ENCODE measurements at regions not wholly inside any gene's neighbourhood (a gene's known extent, or its start where the extent isn't known, plus 50 kb on each side); places are given as distances from the start of the nearest gene placed in this dataset.

- TF ChIP-seq CTCF (IDR thresholded peaks at IDR 0.05) (no peak), POLR2A (IDR thresholded peaks at IDR 0.05) (no peak)
Measured at GRCh38 chr11:101241160-101241795, 111.7 kb upstream of the PGR start.

All from stomach (tissue), 4 donors.